OCI-LY7 (cell line): ENCODE measurements at regions not wholly inside any gene's neighbourhood (a gene's known extent, or its start where the extent isn't known, plus 50 kb on each side); places are given as distances from the start of the nearest gene placed in this dataset.
A peak's percentile ranks its signal among the peaks of the same experiment; 100 is the strongest.

Experiments
- BruUV-seq: library from RNA; stranded (reverse); fragments of 400-500 nt; replicated peaks from 2 replicates; lab custom pipeline; 2021; lab: Mats Ljungman, UMichigan
- CTCF ChIA-PET: fragments of 300-600 bp; sonication (Branson Sonifier 250); formaldehyde crosslinking; loops from one replicate; lab custom pipeline; 2022; ENCODE audit warnings: antibody characterized with exemption; ENCODE audit not compliant: unreplicated experiment; lab: Charles Lee
- POLR2A ChIA-PET: fragments of 300-600 bp; sonication (Branson Sonifier 250); formaldehyde crosslinking; loops from one replicate; lab custom pipeline; 2022; ENCODE audit warnings: antibody characterized with exemption; lab: Charles Lee
- DNase-seq: peaks from one replicate; pipeline ENCODE4 v3.0.0-alpha.2; 2015; ENCODE audit warnings: low spot score
- H2AFZ ChIP-seq: fragments of 200-600 bp; sonication (generic), shearing (Covaris generic); 2 replicates; pipeline ENCODE4 v1.6.1; 2014; ENCODE audit warnings: mild to moderate bottlenecking, antibody characterized with exemption, low read length, moderate library complexity
- H3K27ac ChIP-seq: fragments of 200-600 bp; sonication (generic); 2 replicates; pipeline ENCODE4 v1.5.1; 2014; ENCODE audit warnings: mixed run types, low read depth, mild to moderate bottlenecking, moderate library complexity, low read length, inconsistent platforms; ENCODE audit not compliant: poor library complexity, severe bottlenecking
- H3K36me3 ChIP-seq: fragments of 200-600 bp; sonication (generic); 2 replicates; pipeline ENCODE4 v1.6.1; 2014; ENCODE audit warnings: mild to moderate bottlenecking, antibody characterized with exemption, low read length, moderate library complexity, mixed read lengths; ENCODE audit not compliant: insufficient read depth
- H3K4me1 ChIP-seq: fragments of 200-600 bp; sonication (generic); 2 replicates; pipeline ENCODE4 v1.5.1; 2014; ENCODE audit warnings: mild to moderate bottlenecking, low read length; ENCODE audit not compliant: insufficient read depth, poor library complexity, severe bottlenecking
- H3K4me2 ChIP-seq: fragments of 200-600 bp; sonication (generic); 2 replicates; pipeline ENCODE4 v1.6.1; 2014; ENCODE audit warnings: mild to moderate bottlenecking, low read length
- H3K4me3 ChIP-seq: fragments of 200-600 bp; sonication (generic); 2 replicates; pipeline ENCODE4 v1.5.1; 2014; ENCODE audit warnings: mild to moderate bottlenecking, low read depth, low read length; ENCODE audit not compliant: poor library complexity, severe bottlenecking
- H3K79me2 ChIP-seq: fragments of 200-600 bp; sonication (generic); 2 replicates; pipeline ENCODE4 v1.6.1; 2016; ENCODE audit warnings: low read depth, mild to moderate bottlenecking, low read length, moderate library complexity, mixed read lengths; ENCODE audit not compliant: insufficient read depth
- H3K9me2 ChIP-seq: fragments of 200-600 bp; sonication (generic); 2 replicates; pipeline ENCODE4 v1.6.1; 2016; ENCODE audit warnings: mild to moderate bottlenecking, low read length, mixed read lengths; ENCODE audit not compliant: insufficient read depth
- H3K9me3 ChIP-seq: fragments of 200-600 bp; sonication (generic); 2 replicates; pipeline ENCODE4 v1.6.1; 2014; ENCODE audit warnings: mild to moderate bottlenecking, mixed run types, low read length, mixed read lengths
- H4K20me1 ChIP-seq: fragments of 200-600 bp; sonication (generic); 2 replicates; pipeline ENCODE4 v1.6.1; 2014; ENCODE audit warnings: mild to moderate bottlenecking, antibody characterized with exemption, low read length, moderate library complexity, mixed read lengths; ENCODE audit not compliant: insufficient read depth
- EZH2phosphoT487 ChIP-seq: fragments of 200-600 bp; sonication (generic); IDR thresholded peaks from 2 replicates; pipeline ENCODE4 v1.6.1; 2018; ENCODE audit warnings: low read depth, borderline replicate concordance, mild to moderate bottlenecking, mixed run types, antibody characterized with exemption, low read length, moderate library complexity, mixed read lengths
- intact Hi-C: fragments of 100-400 bp; cut with micrococcal nuclease; formaldehyde crosslinking; loops from one replicate; pipeline ENCODE4 v1.10.0; 2022; ENCODE audit not compliant: unreplicated experiment
- TF ChIP-seq, protein P1 (sequence below): fragments of 200-600 bp; sonication (generic); conservative IDR thresholded peaks from 2 replicates; pipeline ENCODE4 v1.5.1; 2014; ENCODE audit warnings: mild to moderate bottlenecking, antibody characterized with exemption, low read length, moderate library complexity, mixed read lengths

DNA sequence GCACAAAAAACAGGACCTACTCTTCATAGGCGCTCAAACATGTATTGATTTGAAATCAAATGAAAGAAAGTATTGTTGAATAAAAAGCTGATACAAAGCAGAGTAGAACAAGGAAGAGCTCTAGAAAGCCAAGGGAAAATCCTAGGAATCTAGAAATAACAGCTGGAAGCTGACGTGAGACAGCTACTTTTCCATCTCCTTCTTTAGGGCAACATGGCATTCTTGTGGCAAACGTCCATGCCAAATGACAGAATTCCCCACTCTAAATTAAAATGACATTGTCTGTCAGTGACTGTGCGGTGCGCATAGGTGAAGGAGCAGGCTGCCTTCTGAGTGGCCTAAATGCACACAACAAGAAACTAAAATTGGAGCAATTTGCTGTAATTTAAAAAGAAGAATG is 557.4 kb downstream of the SOX11 start:
- Histone ChIP-seq H3K9me2 (no peaks in the 10 kb centered on the region), H3K79me2 (no peaks in the 10 kb centered on the region), H3K4me3 (no peak overlapping the region), H2AFZ (no peak overlapping the region; the same call in 1 of the 2 replicates), H3K27ac (no peak overlapping the region), H3K4me2 (no peak overlapping the region), H3K4me1 (peaks cover 8% of the 10 kb centered on the region), H3K9me3 (no peaks in the 10 kb centered on the region), H4K20me1 (no peaks in the 10 kb centered on the region), H3K36me3 (no peaks in the 10 kb centered on the region)
- no TSS peak for BruUV-seq
- DNase-seq = no peak
- ChIA-PET CTCF (no interaction called here), POLR2A (interaction anchor here (0.6 to 1.8 kb wide), 3 partner anchors 18 to 390 kb away, joined by 3 to 7 read pairs (median 3); no protein-coding TSS in a partner anchor)
- TF ChIP-seq, protein P1, sequence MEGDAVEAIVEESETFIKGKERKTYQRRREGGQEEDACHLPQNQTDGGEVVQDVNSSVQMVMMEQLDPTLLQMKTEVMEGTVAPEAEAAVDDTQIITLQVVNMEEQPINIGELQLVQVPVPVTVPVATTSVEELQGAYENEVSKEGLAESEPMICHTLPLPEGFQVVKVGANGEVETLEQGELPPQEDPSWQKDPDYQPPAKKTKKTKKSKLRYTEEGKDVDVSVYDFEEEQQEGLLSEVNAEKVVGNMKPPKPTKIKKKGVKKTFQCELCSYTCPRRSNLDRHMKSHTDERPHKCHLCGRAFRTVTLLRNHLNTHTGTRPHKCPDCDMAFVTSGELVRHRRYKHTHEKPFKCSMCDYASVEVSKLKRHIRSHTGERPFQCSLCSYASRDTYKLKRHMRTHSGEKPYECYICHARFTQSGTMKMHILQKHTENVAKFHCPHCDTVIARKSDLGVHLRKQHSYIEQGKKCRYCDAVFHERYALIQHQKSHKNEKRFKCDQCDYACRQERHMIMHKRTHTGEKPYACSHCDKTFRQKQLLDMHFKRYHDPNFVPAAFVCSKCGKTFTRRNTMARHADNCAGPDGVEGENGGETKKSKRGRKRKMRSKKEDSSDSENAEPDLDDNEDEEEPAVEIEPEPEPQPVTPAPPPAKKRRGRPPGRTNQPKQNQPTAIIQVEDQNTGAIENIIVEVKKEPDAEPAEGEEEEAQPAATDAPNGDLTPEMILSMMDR = no peak
- TF ChIP-seq EZH2phosphoT487 = no peak
- intact Hi-C loops = no loop called here

- Histone ChIP-seq H3K4me2 (peak overlapping the region; percentile 27; the same call in 1 of the 2 replicates), H3K36me3 (no peaks in the 10 kb centered on the region), H3K27ac (no peak overlapping the region), H4K20me1 (no peaks in the 10 kb centered on the region), H2AFZ (peak overlapping the region; percentile 69), H3K4me1 (peaks cover 11% of the 10 kb centered on the region), H3K9me3 (no peaks in the 10 kb centered on the region), H3K4me3 (no peak overlapping the region), H3K79me2 (no peaks in the 10 kb centered on the region), H3K9me2 (no peaks in the 10 kb centered on the region)
- intact Hi-C loops = no loop called here
- DNase-seq = peak; percentile 31
- TF ChIP-seq EZH2phosphoT487 = no peak
- TF ChIP-seq, protein P1 = no peak
- ChIA-PET POLR2A (interaction anchor here (0.5 to 2.2 kb wide), 4 partner anchors 11 to 862 kb away, joined by 3 to 12 read pairs (median 4); no protein-coding TSS in a partner anchor), CTCF (interaction anchor here (1.1 kb wide), 2 partner anchors 17 to 55 kb away, joined by 3 to 4 read pairs; no protein-coding TSS in a partner anchor)
- BruUV-seq = no TSS peak
Observed at GRCh38 chr2:6254441-6254840, 562.3 kb downstream of the SOX11 start.

DNA sequence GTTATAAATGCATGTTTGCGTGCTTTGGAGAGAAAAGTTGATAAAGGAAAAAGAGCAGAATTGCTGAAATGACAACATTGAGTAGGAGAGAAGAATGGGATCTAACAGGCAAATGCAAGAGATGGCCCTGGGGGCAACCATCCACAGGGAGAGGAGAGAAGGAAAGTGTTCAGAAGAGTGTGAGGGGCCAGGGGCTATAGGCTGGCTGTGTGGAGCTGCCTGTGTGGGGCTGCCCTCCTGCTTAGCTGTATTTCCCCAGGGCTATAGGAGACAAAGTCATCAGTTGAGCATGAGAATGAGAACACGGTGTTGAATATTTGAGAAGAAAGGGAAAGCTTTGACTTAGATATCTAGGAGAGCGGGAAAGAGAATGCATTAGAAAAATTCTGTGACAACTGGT is 572.0 kb downstream of the SOX11 start:
- ChIA-PET CTCF (no interaction called here), POLR2A (interaction anchor here (0.9 kb wide), 1 partner anchor 169 kb away, joined by 3 read pairs; no protein-coding TSS in a partner anchor)
- no TSS peak for BruUV-seq
- Histone ChIP-seq H4K20me1 (no peaks in the 10 kb centered on the region), H3K9me3 (no peaks in the 10 kb centered on the region), H3K36me3 (no peaks in the 10 kb centered on the region), H3K4me3 (no peak overlapping the region), H3K9me2 (no peaks in the 10 kb centered on the region), H3K79me2 (no peaks in the 10 kb centered on the region), H3K4me1 (no peaks in the 10 kb centered on the region), H3K4me2 (no peak overlapping the region), H3K27ac (no peak overlapping the region), H2AFZ (no peak overlapping the region)
- intact Hi-C loops = no loop called here
- no peak for DNase-seq
- TF ChIP-seq EZH2phosphoT487 = no peak
